CD4-positive, alpha-beta T cell treated with Interleukin-10 for 1 hour (primary cell): ENCODE measurements at regions not wholly inside any gene's neighbourhood (a gene's known extent, or its start where the extent isn't known, plus 50 kb on each side); places are given as distances from the start of the nearest gene placed in this dataset.

Source experiments
- DNase-seq: peaks from one replicate; pipeline ENCODE4 v3.0.0-alpha.2; 2020

- no peak for DNase-seq
Observed at GRCh38 chr5:96157841-96158291, 196.2 kb upstream of the ELL2 start.

- no peak for DNase-seq
Observed at GRCh38 chr5:96157077-96157780, 195.6 kb upstream of the ELL2 start.

- no peak for DNase-seq
Observed at GRCh38 chr5:96155147-96155546, 193.5 kb upstream of the ELL2 start.

GRCh38 chr5:96151891-96152290, 190.2 kb upstream of the ELL2 start:
- DNase-seq: no peak

GRCh38 chr5:96150007-96150406, 188.4 kb upstream of the ELL2 start:
- DNase-seq: no peak

- DNase-seq: no peak
Observed at GRCh38 chr5:96149546-96149945, 187.9 kb upstream of the ELL2 start.

- no peak for DNase-seq
Observed at GRCh38 chr5:96149021-96149420, 187.4 kb upstream of the ELL2 start.

GRCh38 chr5:96148376-96148775, 186.7 kb upstream of the ELL2 start:
- DNase-seq: no peak

- no peak for DNase-seq
Observed at GRCh38 chr5:96147866-96148265, 186.2 kb upstream of the ELL2 start.

- peak; percentile 4 for DNase-seq
Observed at GRCh38 chr5:96146675-96147074, 185.0 kb upstream of the ELL2 start.

- no peak for DNase-seq
Observed at GRCh38 chr5:96144289-96144688, 182.6 kb upstream of the ELL2 start.

GRCh38 chr5:96143450-96143849, 181.8 kb upstream of the ELL2 start:
- DNase-seq: no peak

- no peak for DNase-seq
Observed at GRCh38 chr5:96142786-96143434, 181.3 kb upstream of the ELL2 start.

GRCh38 chr5:96142184-96142781, 180.6 kb upstream of the ELL2 start:
- DNase-seq: no peak

GRCh38 chr5:96141749-96142148, 180.1 kb upstream of the ELL2 start:
- DNase-seq: no peak

GRCh38 chr5:96140496-96140895, 178.8 kb upstream of the ELL2 start:
- DNase-seq: no peak

- no peak for DNase-seq
Observed at GRCh38 chr5:96140084-96140483, 178.4 kb upstream of the ELL2 start.

- DNase-seq: no peak
Observed at GRCh38 chr5:96134886-96135285, 173.2 kb upstream of the ELL2 start.

GRCh38 chr5:96133341-96134079, 171.9 kb upstream of the ELL2 start:
- no peak for DNase-seq

GRCh38 chr5:96129276-96129675, 167.6 kb upstream of the ELL2 start:
- no peak for DNase-seq

- no peak for DNase-seq
Observed at GRCh38 chr5:96128204-96128864, 166.7 kb upstream of the ELL2 start.

- no peak for DNase-seq
Observed at GRCh38 chr5:96127538-96127937, 165.9 kb upstream of the ELL2 start.
